Trophoblast cell (in vitro differentiated cells and primary cell): ENCODE measurements at regions not wholly inside any gene's neighbourhood (a gene's known extent, or its start where the extent isn't known, plus 50 kb on each side); places are given as distances from the start of the nearest gene placed in this dataset.

Source experiments
- DNase-seq, 2 donors: peaks; one replicate each; pipeline ENCODE4 v3.0.0-alpha.2; 2016
- H2AFZ ChIP-seq: 2 replicates; pipeline ENCODE4 v1.6.1; 2013; ENCODE audit warnings: low read length, moderate library complexity, mild to moderate bottlenecking; ENCODE audit not compliant: insufficient read depth, poor library complexity
- H2AK5ac ChIP-seq: 2 replicates; pipeline ENCODE4 v1.6.1; 2013; ENCODE audit warnings: mild to moderate bottlenecking, low read length
- H2BK120ac ChIP-seq: 2 replicates; pipeline ENCODE4 v1.6.1; 2013; ENCODE audit warnings: low read length, mild to moderate bottlenecking, moderate library complexity; ENCODE audit not compliant: insufficient read depth, poor library complexity
- H2BK12ac ChIP-seq: 2 replicates; pipeline ENCODE4 v1.6.1; 2013; ENCODE audit warnings: mild to moderate bottlenecking, low read length, moderate library complexity
- H2BK5ac ChIP-seq: 2 replicates; pipeline ENCODE4 v1.6.1; 2013; ENCODE audit warnings: low read length, low read depth, moderate library complexity, mild to moderate bottlenecking; ENCODE audit not compliant: poor library complexity
- H3K14ac ChIP-seq: 2 replicates; pipeline ENCODE4 v1.6.1; 2013; ENCODE audit warnings: mild to moderate bottlenecking, low read length
- H3K18ac ChIP-seq: 2 replicates; pipeline ENCODE4 v1.6.1; 2013; ENCODE audit warnings: mild to moderate bottlenecking, low read length
- H3K23ac ChIP-seq: 2 replicates; pipeline ENCODE4 v1.6.1; 2013; ENCODE audit warnings: low read length
- H3K27ac ChIP-seq: 2 replicates; pipeline ENCODE4 v1.5.1; 2013; ENCODE audit warnings: low read depth, mild to moderate bottlenecking, inconsistent platforms, low read length, moderate library complexity
- H3K27me3 ChIP-seq: 2 replicates; pipeline ENCODE4 v1.6.1; 2013; ENCODE audit warnings: inconsistent platforms, mild to moderate bottlenecking, low read length, moderate library complexity; ENCODE audit not compliant: insufficient read depth
- H3K36me3 ChIP-seq, 2 experiments: 1 replicate in 1 of 2; 2 replicates in 1 of 2; pipeline ENCODE4 v1.6.1; 2013; ENCODE audit warnings: low read length in 2 of 2, mild to moderate bottlenecking in 2 of 2, moderate library complexity in 1 of 2; ENCODE audit not compliant: insufficient read depth in 2 of 2, control insufficient read depth in 1 of 2
- H3K4ac ChIP-seq: 2 replicates; pipeline ENCODE4 v1.6.1; 2013; ENCODE audit warnings: low read depth, mild to moderate bottlenecking, low read length, moderate library complexity
- H3K4me1 ChIP-seq, 2 experiments: 1 replicate in 1 of 2; 2 replicates in 1 of 2; pipeline ENCODE4 v1.6.1; 2013; ENCODE audit warnings: low read length in 2 of 2, mild to moderate bottlenecking in 2 of 2, moderate library complexity in 1 of 2; ENCODE audit not compliant: insufficient read depth in 2 of 2, control insufficient read depth in 1 of 2
- H3K4me2 ChIP-seq: 2 replicates; pipeline ENCODE4 v1.6.1; 2013; ENCODE audit warnings: inconsistent platforms, mild to moderate bottlenecking, low read length, moderate library complexity
- H3K4me3 ChIP-seq: 2 replicates; pipeline ENCODE4 v1.5.1; 2013; ENCODE audit warnings: mild to moderate bottlenecking, low read depth, low read length, inconsistent platforms
- H3K79me1 ChIP-seq: one replicate; pipeline ENCODE4 v1.6.1; 2013; ENCODE audit warnings: low read length
- H3K79me2 ChIP-seq: 2 replicates; pipeline ENCODE4 v1.6.1; 2013; ENCODE audit warnings: low read length, mild to moderate bottlenecking; ENCODE audit not compliant: control insufficient read depth, insufficient read depth, poor library complexity
- H3K9ac ChIP-seq: 2 replicates; pipeline ENCODE4 v1.6.1; 2013; ENCODE audit warnings: mild to moderate bottlenecking, low read length
- H3K9me3 ChIP-seq: 2 replicates; pipeline ENCODE4 v1.6.1; 2013; ENCODE audit warnings: low read depth, mild to moderate bottlenecking, control low read depth, inconsistent platforms, low read length; ENCODE audit not compliant: insufficient read depth
- H4K12ac ChIP-seq: 2 replicates; pipeline ENCODE4 v1.6.1; 2013; ENCODE audit warnings: low read depth, mild to moderate bottlenecking, low read length, moderate library complexity
- H4K8ac ChIP-seq: 2 replicates; pipeline ENCODE4 v1.6.1; 2013; ENCODE audit warnings: low read depth, mild to moderate bottlenecking, low read length, moderate library complexity
- H4K91ac ChIP-seq: one replicate; pipeline ENCODE4 v1.6.1; 2013; ENCODE audit warnings: low read depth, mild to moderate bottlenecking, low read length, moderate library complexity
- WGBS: extraction: QIAGEN DNeasy Blood & Tissue Kit; methylation state at CpG from one replicate; pipeline ENCODE4 v1.1.7; 2013; ENCODE audit warnings: missing lambda C conversion rate; ENCODE audit not compliant: insufficient read length, insufficient coverage; ENCODE audit errors: extremely low coverage; 5-methylcytosine and 5-hydroxymethylcytosine counted together

GRCh38 chr1:172914501-172915144 lies 136.1 kb downstream of the TNFSF18 start:
- H3K36me3 ChIP-seq: no peaks in the 10 kb centered on the region
- H3K14ac ChIP-seq: no peak overlapping the region
- peaks cover 3% of the 10 kb centered on the region for H3K9me3 ChIP-seq
- H3K4me3 ChIP-seq: no peak overlapping the region
- no peaks in the 10 kb centered on the region for H3K27me3 ChIP-seq
- no peak overlapping the region for H2AFZ ChIP-seq
- no peak overlapping the region for H4K12ac ChIP-seq
- H3K18ac ChIP-seq: no peak overlapping the region
- H4K8ac ChIP-seq: no peak overlapping the region
- H3K79me2 ChIP-seq: no peaks in the 10 kb centered on the region
- no peak overlapping the region for H3K4me2 ChIP-seq
- H2AK5ac ChIP-seq: no peak overlapping the region
- H3K79me1 ChIP-seq: peaks cover 9% of the 10 kb centered on the region
- no peak overlapping the region for H2BK5ac ChIP-seq
- H4K91ac ChIP-seq: no peak overlapping the region
- H2BK12ac ChIP-seq: no peak overlapping the region
- no peak overlapping the region for H2BK120ac ChIP-seq
- DNase-seq: no peak
- no peak overlapping the region for H3K23ac ChIP-seq
- H3K9ac ChIP-seq: no peak overlapping the region
- no CpG with 5 or more reads among the region's 3 CpGs for WGBS
- H3K4me1 ChIP-seq: peaks cover 2 to 6% of the 10 kb centered on the region in 2 experiments
- H3K4ac ChIP-seq: no peak overlapping the region
- H3K27ac ChIP-seq: no peak overlapping the region

GRCh38 chr1:172915271-172915670 lies 135.5 kb downstream of the TNFSF18 start:
- peaks cover 2% of the 10 kb centered on the region in 2 experiments for H3K4me1 ChIP-seq

GRCh38 chr1:172916116-172916515 lies 134.6 kb downstream of the TNFSF18 start:
- no CpG with 5 or more reads among the region's 2 CpGs for WGBS
- Histone ChIP-seq H3K4ac (no peak overlapping the region), H3K27me3 (no peaks in the 10 kb centered on the region), H3K9me3 (peaks cover 3% of the 10 kb centered on the region), H3K4me1 (peaks cover 2% of the 10 kb centered on the region in 2 experiments), H2BK120ac (no peak overlapping the region), H3K4me3 (no peak overlapping the region), H4K12ac (no peak overlapping the region), H4K91ac (no peak overlapping the region), H4K8ac (no peak overlapping the region), H3K14ac (no peak overlapping the region), H3K79me2 (no peaks in the 10 kb centered on the region), H3K23ac (no peak overlapping the region), H3K79me1 (peaks cover 9% of the 10 kb centered on the region), H3K36me3 (no peaks in the 10 kb centered on the region), H2AFZ (no peak overlapping the region), H3K27ac (no peak overlapping the region), H3K18ac (no peak overlapping the region), H2AK5ac (no peak overlapping the region), H3K4me2 (no peak overlapping the region), H2BK5ac (no peak overlapping the region), H2BK12ac (no peak overlapping the region), H3K9ac (no peak overlapping the region)
- no peak for DNase-seq

More at GRCh38 chr1:172915271-172915670, 135.5 kb downstream of the TNFSF18 start:
- no peak overlapping the region for H3K9ac ChIP-seq
- H4K12ac ChIP-seq: no peak overlapping the region
- peaks cover 9% of the 10 kb centered on the region for H3K79me1 ChIP-seq
- no peak overlapping the region for H4K8ac ChIP-seq
- H3K27me3 ChIP-seq: no peaks in the 10 kb centered on the region
- no peaks in the 10 kb centered on the region for H3K36me3 ChIP-seq
- H2BK120ac ChIP-seq: no peak overlapping the region
- no peak overlapping the region for H3K4ac ChIP-seq
- H2AFZ ChIP-seq: no peak overlapping the region
- no peaks in the 10 kb centered on the region for H3K79me2 ChIP-seq
- no peak overlapping the region for H2BK5ac ChIP-seq
- H2AK5ac ChIP-seq: no peak overlapping the region
- no peak overlapping the region for H3K4me3 ChIP-seq
- no peak overlapping the region for H3K14ac ChIP-seq
- no peak overlapping the region for H3K27ac ChIP-seq
- no peak for DNase-seq
- no peak overlapping the region for H4K91ac ChIP-seq
- H3K4me2 ChIP-seq: no peak overlapping the region
- H3K23ac ChIP-seq: no peak overlapping the region
- no peak overlapping the region for H2BK12ac ChIP-seq
- peaks cover 3% of the 10 kb centered on the region for H3K9me3 ChIP-seq
- H3K18ac ChIP-seq: no peak overlapping the region

- peak overlapping the region; percentile 60 for H2BK120ac ChIP-seq
- H4K8ac ChIP-seq: no peak overlapping the region
- no peaks in the 10 kb centered on the region for H3K27me3 ChIP-seq
- no peak overlapping the region for H3K14ac ChIP-seq
- DNase-seq: peak; percentile 66 to 86
- H3K27ac ChIP-seq: peak overlapping the region; percentile 19
- no peak overlapping the region for H3K9ac ChIP-seq
- no peaks in the 10 kb centered on the region for H3K36me3 ChIP-seq
- H3K4me1 ChIP-seq: peaks cover 2% of the 10 kb centered on the region in 2 experiments
- no peaks in the 10 kb centered on the region for H3K9me3 ChIP-seq
- H3K79me2 ChIP-seq: no peaks in the 10 kb centered on the region
- H3K23ac ChIP-seq: no peak overlapping the region
- no peak overlapping the region for H2BK5ac ChIP-seq
- H3K4me3 ChIP-seq: no peak overlapping the region
- no peak overlapping the region for H4K91ac ChIP-seq
- H3K4ac ChIP-seq: no peak overlapping the region
- no peak overlapping the region for H2AK5ac ChIP-seq
- H3K18ac ChIP-seq: no peak overlapping the region
- no CpG with 5 or more reads among the region's 2 CpGs for WGBS
- H3K4me2 ChIP-seq: peak overlapping the region; percentile 28
- H4K12ac ChIP-seq: no peak overlapping the region
- peak overlapping the region; percentile 80 for H2BK12ac ChIP-seq
- peaks cover 9% of the 10 kb centered on the region for H3K79me1 ChIP-seq
- H2AFZ ChIP-seq: no peak overlapping the region
These were observed 132.8 kb downstream of the TNFSF18 start for GRCh38 chr1:172917972-172918371.
